Peyer's patch (tissue), 4 donors: ENCODE measurements at regions not wholly inside any gene's neighbourhood (a gene's known extent, or its start where the extent isn't known, plus 50 kb on each side); places are given as distances from the start of the nearest gene placed in this dataset.

ENCODE experiments used
- CTCF ChIP-seq, 6 experiments: fragments of 450-650 bp in 4 of 6; fragments of 200-600 bp in 2 of 6; sonication (generic) in 1 of 6; IDR thresholded peaks; one replicate each; pipeline ENCODE4 v1.5.1; 2017 to 2019; ENCODE audit warnings: antibody characterized with exemption in 6 of 6, mild to moderate bottlenecking in 3 of 6, moderate library complexity in 1 of 6
- POLR2A ChIP-seq, 2 donors: fragments of 450-650 bp; IDR thresholded peaks; one replicate each; pipeline ENCODE4 v1.5.1; 2017; ENCODE audit warnings: antibody characterized with exemption in 2 of 2, mild to moderate bottlenecking in 2 of 2, moderate library complexity in 2 of 2

DNA sequence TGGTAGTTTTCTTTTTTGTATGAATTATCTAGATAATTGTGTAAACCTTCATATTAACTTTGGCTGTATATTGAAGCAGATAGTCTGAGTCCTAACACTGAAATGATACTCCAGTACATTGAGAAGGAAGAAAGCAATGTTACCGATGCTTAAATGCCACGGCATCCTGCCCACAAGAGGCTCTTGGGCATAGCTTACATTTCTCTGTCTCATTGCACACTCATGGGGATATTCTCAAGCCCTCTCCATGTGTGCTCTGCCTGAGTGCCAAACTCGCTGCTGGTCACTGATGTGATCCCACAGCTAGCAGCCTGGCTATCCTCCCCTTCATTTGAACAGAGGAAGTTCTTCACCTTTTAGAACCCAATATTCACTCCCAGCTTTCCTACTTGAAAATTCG is 179.4 kb downstream of the TGFB2 start:
- TF ChIP-seq CTCF (IDR thresholded peaks at IDR 0.05) (no peak), POLR2A (IDR thresholded peaks at IDR 0.05) (no peak)
